Trophoblast cell (in vitro differentiated cells and primary cell): ENCODE measurements at regions not wholly inside any gene's neighbourhood (a gene's known extent, or its start where the extent isn't known, plus 50 kb on each side); places are given as distances from the start of the nearest gene placed in this dataset.

Experiments used
- DNase-seq, 2 donors: peaks; one replicate each; pipeline ENCODE4 v3.0.0-alpha.2; 2016
- H2AFZ ChIP-seq: 2 replicates; pipeline ENCODE4 v1.6.1; 2013; ENCODE audit warnings: low read length, moderate library complexity, mild to moderate bottlenecking; ENCODE audit not compliant: insufficient read depth, poor library complexity
- H2AK5ac ChIP-seq: 2 replicates; pipeline ENCODE4 v1.6.1; 2013; ENCODE audit warnings: mild to moderate bottlenecking, low read length
- H2BK120ac ChIP-seq: 2 replicates; pipeline ENCODE4 v1.6.1; 2013; ENCODE audit warnings: low read length, mild to moderate bottlenecking, moderate library complexity; ENCODE audit not compliant: insufficient read depth, poor library complexity
- H2BK12ac ChIP-seq: 2 replicates; pipeline ENCODE4 v1.6.1; 2013; ENCODE audit warnings: mild to moderate bottlenecking, low read length, moderate library complexity
- H2BK5ac ChIP-seq: 2 replicates; pipeline ENCODE4 v1.6.1; 2013; ENCODE audit warnings: low read length, low read depth, moderate library complexity, mild to moderate bottlenecking; ENCODE audit not compliant: poor library complexity
- H3K14ac ChIP-seq: 2 replicates; pipeline ENCODE4 v1.6.1; 2013; ENCODE audit warnings: mild to moderate bottlenecking, low read length
- H3K18ac ChIP-seq: 2 replicates; pipeline ENCODE4 v1.6.1; 2013; ENCODE audit warnings: mild to moderate bottlenecking, low read length
- H3K23ac ChIP-seq: 2 replicates; pipeline ENCODE4 v1.6.1; 2013; ENCODE audit warnings: low read length
- H3K27ac ChIP-seq: 2 replicates; pipeline ENCODE4 v1.5.1; 2013; ENCODE audit warnings: low read depth, mild to moderate bottlenecking, inconsistent platforms, low read length, moderate library complexity
- H3K27me3 ChIP-seq: 2 replicates; pipeline ENCODE4 v1.6.1; 2013; ENCODE audit warnings: inconsistent platforms, mild to moderate bottlenecking, low read length, moderate library complexity; ENCODE audit not compliant: insufficient read depth
- H3K36me3 ChIP-seq, 2 experiments: 1 replicate in 1 of 2; 2 replicates in 1 of 2; pipeline ENCODE4 v1.6.1; 2013; ENCODE audit warnings: low read length in 2 of 2, mild to moderate bottlenecking in 2 of 2, moderate library complexity in 1 of 2; ENCODE audit not compliant: insufficient read depth in 2 of 2, control insufficient read depth in 1 of 2
- H3K4ac ChIP-seq: 2 replicates; pipeline ENCODE4 v1.6.1; 2013; ENCODE audit warnings: low read depth, mild to moderate bottlenecking, low read length, moderate library complexity
- H3K4me1 ChIP-seq, 2 experiments: 1 replicate in 1 of 2; 2 replicates in 1 of 2; pipeline ENCODE4 v1.6.1; 2013; ENCODE audit warnings: low read length in 2 of 2, mild to moderate bottlenecking in 2 of 2, moderate library complexity in 1 of 2; ENCODE audit not compliant: insufficient read depth in 2 of 2, control insufficient read depth in 1 of 2
- H3K4me2 ChIP-seq: 2 replicates; pipeline ENCODE4 v1.6.1; 2013; ENCODE audit warnings: inconsistent platforms, mild to moderate bottlenecking, low read length, moderate library complexity
- H3K4me3 ChIP-seq: 2 replicates; pipeline ENCODE4 v1.5.1; 2013; ENCODE audit warnings: mild to moderate bottlenecking, low read depth, low read length, inconsistent platforms
- H3K79me1 ChIP-seq: one replicate; pipeline ENCODE4 v1.6.1; 2013; ENCODE audit warnings: low read length
- H3K79me2 ChIP-seq: 2 replicates; pipeline ENCODE4 v1.6.1; 2013; ENCODE audit warnings: low read length, mild to moderate bottlenecking; ENCODE audit not compliant: control insufficient read depth, insufficient read depth, poor library complexity
- H3K9ac ChIP-seq: 2 replicates; pipeline ENCODE4 v1.6.1; 2013; ENCODE audit warnings: mild to moderate bottlenecking, low read length
- H3K9me3 ChIP-seq: 2 replicates; pipeline ENCODE4 v1.6.1; 2013; ENCODE audit warnings: low read depth, mild to moderate bottlenecking, control low read depth, inconsistent platforms, low read length; ENCODE audit not compliant: insufficient read depth
- H4K12ac ChIP-seq: 2 replicates; pipeline ENCODE4 v1.6.1; 2013; ENCODE audit warnings: low read depth, mild to moderate bottlenecking, low read length, moderate library complexity
- H4K8ac ChIP-seq: 2 replicates; pipeline ENCODE4 v1.6.1; 2013; ENCODE audit warnings: low read depth, mild to moderate bottlenecking, low read length, moderate library complexity
- H4K91ac ChIP-seq: one replicate; pipeline ENCODE4 v1.6.1; 2013; ENCODE audit warnings: low read depth, mild to moderate bottlenecking, low read length, moderate library complexity
- WGBS: extraction: QIAGEN DNeasy Blood & Tissue Kit; methylation state at CpG from one replicate; pipeline ENCODE4 v1.1.7; 2013; ENCODE audit warnings: missing lambda C conversion rate; ENCODE audit not compliant: insufficient read length, insufficient coverage; ENCODE audit errors: extremely low coverage; 5-methylcytosine and 5-hydroxymethylcytosine counted together

GRCh38 chr16:87095271-87095670, 221.9 kb downstream of the C16orf95 start:
- Histone ChIP-seq H2AFZ (no peak overlapping the region), H3K23ac (no peak overlapping the region), H3K79me1 (no peaks in the 10 kb centered on the region), H3K4ac (no peak overlapping the region), H3K4me2 (no peak overlapping the region), H3K9ac (no peak overlapping the region), H2AK5ac (no peak overlapping the region), H3K9me3 (no peaks in the 10 kb centered on the region), H4K8ac (no peak overlapping the region), H2BK12ac (no peak overlapping the region), H2BK5ac (no peak overlapping the region), H3K18ac (no peak overlapping the region), H3K27me3 (no peaks in the 10 kb centered on the region), H2BK120ac (no peak overlapping the region), H4K91ac (no peak overlapping the region), H3K14ac (no peak overlapping the region), H3K79me2 (no peaks in the 10 kb centered on the region), H3K36me3 (no peaks in the 10 kb centered on the region), H3K27ac (no peak overlapping the region), H3K4me3 (no peak overlapping the region), H3K4me1 (peaks cover 0 to 5% of the 10 kb centered on the region in 2 experiments), H4K12ac (no peak overlapping the region)
- WGBS: no CpG with 5 or more reads among the region's 5 CpGs
- no peak for DNase-seq

DNA sequence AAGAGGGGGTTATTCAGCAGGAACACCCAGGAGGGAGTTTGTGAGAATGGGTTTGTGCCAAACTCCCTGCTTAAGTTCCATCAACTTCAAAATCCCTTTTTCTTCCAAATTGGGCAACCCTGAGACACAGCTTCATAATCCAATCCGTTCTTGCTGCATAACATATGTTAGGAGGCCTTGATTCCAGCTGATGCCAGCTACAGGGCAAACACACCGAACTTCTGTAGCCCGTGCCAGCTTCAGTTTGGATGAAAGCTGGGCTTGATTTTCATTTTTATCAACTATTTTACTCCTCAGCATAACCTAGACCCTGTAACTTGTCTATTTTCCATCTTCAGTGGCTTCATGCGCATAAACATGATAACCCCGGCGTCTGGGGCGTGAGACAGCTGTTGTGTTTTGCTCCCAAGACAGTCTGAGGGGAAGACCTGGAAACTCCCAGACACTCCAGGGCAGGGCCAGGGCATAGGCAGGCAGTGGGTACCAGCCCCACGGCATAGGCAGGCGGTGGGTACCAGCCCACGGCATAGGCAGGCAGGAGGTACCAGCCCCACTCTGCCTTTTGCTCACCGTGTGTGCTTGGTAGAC, 220.4 kb downstream of the C16orf95 start:
- no peak for DNase-seq
- WGBS: no CpG with 5 or more reads among the region's 11 CpGs
- H2BK5ac ChIP-seq: no peak overlapping the region

DNA sequence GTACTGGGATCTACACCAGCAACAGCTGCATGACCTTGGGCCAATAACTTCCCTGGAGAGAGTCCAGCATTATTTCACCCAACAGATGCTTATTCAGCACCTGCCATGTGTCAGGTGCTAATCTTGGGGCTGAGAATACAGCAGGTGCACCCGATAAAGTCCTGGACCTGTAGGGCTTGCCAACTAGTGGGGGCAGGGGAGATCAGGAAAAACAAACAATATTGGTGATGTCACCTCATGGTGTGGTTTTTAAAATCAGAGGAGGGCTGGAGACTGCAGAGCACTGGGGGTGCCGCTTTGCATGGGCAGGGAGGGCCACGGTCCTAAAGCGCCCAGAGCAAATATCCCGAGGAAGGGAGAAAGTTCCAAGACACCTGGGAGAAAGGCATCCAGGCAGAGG, 218.8 kb downstream of the C16orf95 start:
- H3K79me1 ChIP-seq: no peaks in the 10 kb centered on the region
- H3K27ac ChIP-seq: no peak overlapping the region
- H4K91ac ChIP-seq: no peak overlapping the region
- H3K4ac ChIP-seq: no peak overlapping the region
- no peak overlapping the region for H3K14ac ChIP-seq
- H4K12ac ChIP-seq: no peak overlapping the region
- no CpG with 5 or more reads among the region's 5 CpGs for WGBS
- no peak overlapping the region for H3K4me2 ChIP-seq
- no peak overlapping the region for H4K8ac ChIP-seq
- H3K79me2 ChIP-seq: no peaks in the 10 kb centered on the region
- no peak for DNase-seq
- no peak overlapping the region for H2BK5ac ChIP-seq
- no peak overlapping the region for H2BK12ac ChIP-seq
- no peak overlapping the region for H3K23ac ChIP-seq
- no peaks in the 10 kb centered on the region for H3K9me3 ChIP-seq
- H2AK5ac ChIP-seq: no peak overlapping the region
- no peak overlapping the region for H3K18ac ChIP-seq
- no peak overlapping the region for H2AFZ ChIP-seq
- peaks cover 0 to 5% of the 10 kb centered on the region in 2 experiments for H3K4me1 ChIP-seq
- no peak overlapping the region for H3K9ac ChIP-seq
- no peaks in the 10 kb centered on the region for H3K36me3 ChIP-seq
- no peaks in the 10 kb centered on the region for H3K27me3 ChIP-seq
- no peak overlapping the region for H3K4me3 ChIP-seq
- no peak overlapping the region for H2BK120ac ChIP-seq

More for the DNA sequence above, 220.4 kb downstream of the C16orf95 start:
- Histone ChIP-seq H2AK5ac (no peak overlapping the region), H3K9ac (no peak overlapping the region), H3K27ac (no peak overlapping the region), H3K79me2 (no peaks in the 10 kb centered on the region), H4K91ac (no peak overlapping the region), H3K36me3 (no peaks in the 10 kb centered on the region), H3K27me3 (no peaks in the 10 kb centered on the region), H3K4me1 (peaks cover 0 to 5% of the 10 kb centered on the region in 2 experiments), H3K4me3 (no peak overlapping the region), H4K8ac (no peak overlapping the region), H2BK12ac (no peak overlapping the region), H3K14ac (no peak overlapping the region), H2AFZ (no peak overlapping the region), H3K4me2 (no peak overlapping the region), H4K12ac (no peak overlapping the region), H3K9me3 (no peaks in the 10 kb centered on the region), H3K79me1 (no peaks in the 10 kb centered on the region), H3K23ac (no peak overlapping the region), H3K4ac (no peak overlapping the region), H2BK120ac (no peak overlapping the region), H3K18ac (no peak overlapping the region)

DNA sequence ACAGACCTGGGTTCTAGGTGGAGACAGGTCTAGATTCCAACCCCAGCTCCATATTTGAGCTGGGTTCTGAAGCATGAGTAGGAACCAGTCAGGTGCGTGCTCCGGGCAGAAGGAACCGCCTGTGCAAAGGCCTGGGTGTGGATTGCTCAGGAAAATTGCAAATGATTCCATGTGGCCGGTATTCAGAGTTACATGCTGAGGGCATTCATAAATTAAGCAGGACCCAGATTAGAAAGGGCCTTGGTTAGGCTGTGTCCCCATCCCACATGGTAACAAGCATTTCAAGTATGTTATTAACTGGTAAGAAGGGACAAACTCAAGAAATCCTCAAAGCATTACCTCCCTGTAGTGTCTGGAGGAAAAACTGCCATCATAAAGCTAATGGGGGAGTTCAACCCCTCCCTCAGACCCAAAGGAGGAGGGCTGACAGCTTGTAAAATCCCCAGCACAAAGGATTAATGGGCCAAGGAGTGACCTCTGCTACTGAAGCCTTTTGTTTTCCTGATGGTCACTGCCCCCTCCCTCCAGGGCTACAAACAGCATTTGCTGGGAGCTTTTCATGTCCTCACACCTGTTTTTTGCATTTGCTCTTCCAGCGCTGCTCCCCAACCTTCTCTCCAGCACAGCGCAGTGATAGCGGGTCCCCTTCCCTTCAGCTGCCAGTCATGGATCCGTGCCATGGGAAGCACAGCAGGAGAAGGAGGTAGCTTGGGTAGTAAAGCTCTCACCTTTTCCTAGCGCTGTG, 218.0 kb downstream of the C16orf95 start:
- Histone ChIP-seq H3K23ac (no peak overlapping the region), H4K91ac (no peak overlapping the region), H3K36me3 (no peaks in the 10 kb centered on the region), H3K18ac (no peak overlapping the region), H2BK120ac (no peak overlapping the region), H3K4me3 (no peak overlapping the region), H3K27me3 (no peaks in the 10 kb centered on the region), H2BK5ac (no peak overlapping the region), H3K79me2 (no peaks in the 10 kb centered on the region), H3K9me3 (no peaks in the 10 kb centered on the region), H4K12ac (no peak overlapping the region), H2BK12ac (no peak overlapping the region), H3K4me2 (no peak overlapping the region), H2AK5ac (no peak overlapping the region), H2AFZ (no peak overlapping the region), H3K9ac (no peak overlapping the region), H3K27ac (no peak overlapping the region), H3K4me1 (peaks cover 0 to 5% of the 10 kb centered on the region in 2 experiments), H3K14ac (no peak overlapping the region), H4K8ac (no peak overlapping the region), H3K79me1 (no peaks in the 10 kb centered on the region), H3K4ac (no peak overlapping the region)
- DNase-seq: no peak
- WGBS: no CpG with 5 or more reads among the region's 9 CpGs
